SK-N-MC (cell line): ENCODE measurements at regions not wholly inside any gene's neighbourhood (a gene's known extent, or its start where the extent isn't known, plus 50 kb on each side); places are given as distances from the start of the nearest gene placed in this dataset.
"Not testable (repeated sequence)": the region's sequence is repeated elsewhere in the genome, so short reads cannot be mapped to it uniquely, and the experiment has no call there.

Experiments
- EZH2 ChIP-seq: fragments of 200-600 bp; sonication (generic); IDR thresholded peaks from one replicate; pipeline ENCODE4 v1.6.1; 2017; ENCODE audit warnings: antibody characterized with exemption
- FOXP2 ChIP-seq: optimal IDR thresholded peaks from 2 replicates; pipeline ENCODE3; 2011; ENCODE audit warnings: mild to moderate bottlenecking, moderate library complexity; ENCODE audit not compliant: insufficient read depth; ENCODE audit errors: extremely low read length, control extremely low read depth
- POLR2AphosphoS5 ChIP-seq: IDR thresholded peaks from 2 replicates; pipeline ENCODE4 v1.6.1; 2012; ENCODE audit warnings: mild to moderate bottlenecking, low read depth, low read length, borderline replicate concordance

DNA sequence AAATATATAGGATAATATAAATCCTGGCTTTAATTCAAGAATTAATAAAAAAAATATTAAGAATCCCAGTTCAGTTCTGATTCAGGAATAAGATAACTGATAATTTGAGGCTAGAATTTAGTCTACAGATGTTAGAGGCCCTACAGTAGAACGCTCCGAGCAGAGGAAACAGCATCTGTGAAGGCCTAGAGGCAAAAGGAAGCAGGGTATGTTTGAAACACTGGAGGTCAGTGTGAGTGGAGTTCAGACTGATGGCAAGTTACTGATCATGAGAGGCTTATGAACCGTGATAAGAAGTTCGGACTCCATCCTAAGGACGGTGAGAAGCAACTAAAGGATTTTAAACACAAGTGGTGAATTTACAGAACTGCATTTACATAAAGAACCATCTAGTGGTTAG, 79.3 kb upstream of the NOTCH2NLA start:
- not testable (repeated sequence) for TF ChIP-seq FOXP2, EZH2, POLR2AphosphoS5
